HG03558 (cell line): ENCODE measurements at regions not wholly inside any gene's neighbourhood (a gene's known extent, or its start where the extent isn't known, plus 50 kb on each side); places are given as distances from the start of the nearest gene placed in this dataset.
"Not testable (repeated sequence)": the region's sequence is repeated elsewhere in the genome, so short reads cannot be mapped to it uniquely, and the experiment has no call there.

Experiments used
- ATAC-seq: cut with Tn5 transposase; IDR thresholded peaks from one replicate; pipeline ENCODE4 v1.9.1; 2021; ENCODE audit warnings: moderate number of reproducible peaks; ENCODE audit not compliant: unreplicated experiment; ENCODE audit errors: extremely low read depth

DNA sequence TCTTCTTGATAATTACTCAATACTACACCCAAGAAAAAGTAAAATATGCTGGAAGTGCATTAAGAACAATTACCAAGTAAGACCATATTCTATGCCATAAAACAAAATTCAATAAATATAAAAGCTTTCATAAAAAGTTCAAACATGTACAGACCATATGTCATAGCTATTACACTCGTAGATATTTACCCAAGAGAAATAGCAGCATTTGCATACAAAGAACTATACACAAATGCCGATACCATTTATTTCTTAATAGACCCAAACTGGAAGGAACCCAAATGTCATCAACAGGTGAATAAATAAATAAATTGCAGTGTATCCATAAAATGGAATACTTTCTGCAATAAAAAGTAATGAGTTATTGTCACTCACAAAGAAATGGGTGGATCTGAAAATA is 78.3 kb upstream of the SLC16A7 start:
- ATAC-seq: no peak

DNA sequence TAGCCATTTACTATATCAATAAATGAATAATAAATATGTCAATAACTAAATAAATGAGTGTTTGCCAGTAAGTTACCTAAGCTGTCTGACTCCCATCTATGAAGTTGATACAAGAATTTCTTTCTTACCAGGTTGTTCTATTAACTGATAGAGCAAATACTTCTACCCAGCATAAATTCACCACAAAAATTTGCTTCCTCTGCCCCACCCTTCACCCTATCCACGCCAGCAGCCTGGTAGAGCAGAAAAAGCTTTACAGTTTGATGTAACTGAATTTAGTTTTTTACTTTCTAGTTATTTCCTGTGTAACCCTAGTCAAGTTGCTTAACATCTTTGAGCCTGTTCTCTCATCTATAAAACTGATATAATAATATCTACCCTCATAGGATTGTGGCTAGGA is 94.9 kb upstream of the SLC16A7 start:
- ATAC-seq: no peak

GRCh38 chr12:59500335-59500734 is 95.5 kb upstream of the SLC16A7 start:
- no peak for ATAC-seq

DNA sequence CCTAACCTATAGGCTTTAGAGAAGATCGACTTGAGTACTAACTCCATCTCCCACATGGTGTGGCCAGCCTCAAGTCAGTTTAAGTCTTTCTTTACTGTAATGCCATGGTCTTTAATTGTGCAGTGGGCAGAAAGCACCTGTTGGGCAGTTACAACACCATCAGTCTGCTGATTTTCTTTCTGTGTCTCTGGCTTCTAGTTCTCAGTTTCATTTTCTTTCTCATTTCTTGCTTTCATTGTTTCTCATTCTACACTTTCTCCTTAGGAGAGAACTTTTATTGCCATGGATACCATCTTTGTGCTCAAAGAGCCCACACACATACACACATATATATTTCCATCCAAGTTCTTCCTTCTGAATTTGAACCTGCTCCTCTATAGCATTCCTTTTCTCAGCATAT is 96.1 kb upstream of the SLC16A7 start:
- ATAC-seq: peak; percentile 81

- no peak for ATAC-seq
Measured at GRCh38 chr12:59494617-59495016, 101.2 kb upstream of the SLC16A7 start.

GRCh38 chr12:59491877-59492276 is 104.0 kb upstream of the SLC16A7 start:
- no peak for ATAC-seq

DNA sequence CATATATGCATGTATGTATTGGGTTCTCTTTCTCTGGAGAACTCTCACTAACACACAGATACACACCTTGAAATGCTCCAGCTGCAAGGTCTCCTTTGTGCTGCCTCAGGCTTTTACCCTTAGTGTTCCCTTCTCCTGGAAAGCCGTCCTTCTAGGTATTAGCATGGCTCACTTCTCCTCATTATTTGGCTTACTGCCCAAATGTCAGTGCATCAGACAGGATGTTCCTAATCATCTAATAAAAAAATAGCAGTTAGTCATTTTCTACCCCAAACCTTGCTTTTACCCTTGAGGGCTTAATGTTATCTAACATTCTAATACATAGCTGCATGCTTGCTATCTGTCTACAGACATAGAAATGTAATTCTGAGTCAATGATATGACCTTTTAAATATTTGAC is 109.0 kb upstream of the SLC16A7 start:
- ATAC-seq: no peak

GRCh38 chr12:59484575-59484974 is 111.3 kb upstream of the SLC16A7 start:
- ATAC-seq: no peak

- not testable (repeated sequence) for ATAC-seq
Measured at GRCh38 chr12:59474236-59474635, 121.6 kb upstream of the SLC16A7 start.

DNA sequence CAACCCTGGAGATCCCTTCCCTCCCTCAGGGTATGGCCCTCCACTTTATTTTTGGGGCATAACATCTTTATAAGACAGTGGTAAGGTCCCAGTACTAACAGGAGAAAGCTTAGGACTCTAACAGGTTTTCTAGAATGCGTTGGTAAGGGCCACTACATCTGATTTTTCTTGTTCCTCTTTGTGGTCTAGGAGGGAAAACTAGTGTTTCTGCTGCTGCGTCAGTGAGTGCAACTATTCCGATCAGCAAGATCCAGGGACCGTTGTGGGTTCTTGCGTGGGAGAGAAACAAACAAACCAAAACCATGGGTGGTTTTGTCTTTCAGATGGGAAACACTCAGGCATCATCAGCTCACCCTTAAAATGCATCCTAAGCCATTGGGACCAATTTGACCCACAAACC is 123.6 kb upstream of the SLC16A7 start:
- no peak for ATAC-seq

DNA sequence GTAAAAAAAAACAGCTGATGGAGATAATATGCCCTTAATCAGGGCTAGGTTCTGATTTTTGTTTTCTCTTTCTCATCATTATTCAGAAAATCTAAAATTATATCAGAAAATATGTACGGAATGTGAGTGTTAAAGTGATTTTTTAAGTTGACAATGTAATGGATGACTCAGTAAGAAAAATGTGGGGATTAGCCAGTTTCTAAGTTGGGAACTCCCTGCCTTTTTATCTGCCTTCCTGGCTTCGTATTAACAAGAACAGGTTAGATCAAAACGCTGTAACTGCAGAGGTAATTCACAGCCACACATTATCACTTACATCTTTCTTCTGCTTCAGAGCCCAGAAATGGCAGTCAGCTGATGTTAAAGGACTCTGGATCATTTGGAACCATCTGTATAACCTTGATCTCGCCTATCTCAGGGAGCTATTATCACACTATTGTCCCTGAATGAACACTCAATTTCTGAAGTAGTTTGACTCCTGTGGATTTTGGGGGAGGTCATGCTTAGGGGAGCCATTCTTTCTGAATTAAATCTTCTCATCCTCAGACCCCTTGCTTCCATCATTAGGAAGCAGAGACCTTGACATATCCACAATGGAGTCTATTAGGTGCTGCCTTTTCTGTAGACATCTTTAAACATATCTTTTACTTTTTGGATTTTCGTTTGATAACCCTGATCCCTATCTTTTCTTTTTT is 135.7 kb upstream of the SLC16A7 start:
- ATAC-seq: no peak

DNA sequence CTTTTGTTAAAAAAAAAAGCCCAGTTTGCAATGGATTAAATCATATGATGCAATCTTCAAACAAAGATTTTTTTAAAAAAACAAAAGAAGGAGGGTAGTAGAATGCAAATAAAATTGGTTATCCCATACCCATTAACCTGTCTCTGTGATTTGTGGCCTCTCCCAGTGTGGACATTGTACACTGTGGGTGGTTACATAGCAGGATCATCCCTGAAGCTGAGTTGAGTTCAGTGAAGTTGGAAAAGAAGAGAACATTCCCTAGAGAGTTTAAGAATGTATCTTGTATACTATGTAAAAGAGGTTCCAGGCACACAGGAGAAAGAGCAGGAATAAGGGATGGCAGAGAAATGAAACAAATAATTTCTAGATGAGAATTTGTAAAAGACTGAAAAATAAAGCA is 142.4 kb upstream of the SLC16A7 start:
- ATAC-seq: no peak

DNA sequence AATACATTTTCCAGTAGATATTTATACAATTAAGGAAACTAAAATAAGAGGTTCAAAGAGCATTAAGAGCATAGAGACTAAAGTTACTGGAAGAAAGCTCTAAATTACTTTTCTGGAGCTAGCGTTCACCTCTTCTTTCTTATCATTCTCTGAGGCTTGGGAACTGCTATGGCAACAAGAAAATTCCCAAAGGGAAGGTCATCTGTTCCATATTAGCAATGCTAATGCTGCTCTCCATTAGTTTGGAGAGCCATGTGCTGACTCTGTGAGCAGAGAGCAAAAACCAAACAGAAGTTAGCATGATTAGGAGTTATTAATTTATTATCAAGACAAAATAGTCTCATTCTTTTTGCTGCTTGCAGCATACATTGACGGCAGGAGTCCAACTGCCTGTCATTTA is 143.1 kb upstream of the SLC16A7 start:
- no peak for ATAC-seq

DNA sequence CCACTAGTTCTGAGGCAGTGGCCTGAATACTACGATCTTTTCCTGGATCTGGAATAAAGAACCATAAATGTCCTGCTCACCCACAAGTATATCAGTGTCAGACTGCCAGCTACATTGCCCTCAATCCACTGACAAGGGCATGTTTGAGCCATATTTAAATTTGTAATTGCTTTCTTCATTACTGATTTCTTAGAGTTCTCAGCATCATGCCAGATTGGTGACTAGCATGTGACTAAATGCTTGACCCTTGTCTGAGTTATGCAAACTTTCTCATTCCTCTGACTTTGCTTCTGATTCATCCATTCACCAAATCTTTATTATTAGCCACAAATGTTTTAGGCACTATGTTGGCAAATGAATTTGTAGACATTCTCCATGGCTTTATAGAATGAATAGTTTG is 143.6 kb upstream of the SLC16A7 start:
- ATAC-seq: no peak

DNA sequence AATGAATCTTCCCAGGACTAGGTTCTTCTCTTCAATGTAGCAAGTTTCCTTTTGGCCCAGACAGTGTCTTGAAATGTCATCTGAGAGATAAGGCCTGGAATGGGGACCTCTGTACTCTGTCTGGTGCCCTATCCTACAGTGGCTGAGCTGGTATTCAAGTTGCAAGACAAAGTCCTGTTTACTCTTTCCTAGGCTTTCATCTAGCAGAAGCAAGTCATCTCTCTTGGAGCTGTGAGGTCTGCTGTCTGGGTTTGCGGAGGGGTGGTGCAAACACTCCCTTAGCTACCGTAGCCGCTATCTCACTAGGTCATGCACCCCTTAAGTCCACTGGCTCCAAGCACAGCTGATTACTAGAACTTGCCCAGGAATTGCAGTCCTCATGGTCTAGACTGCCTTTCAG is 149.7 kb upstream of the SLC16A7 start:
- ATAC-seq: no peak

- no peak for ATAC-seq
Measured at GRCh38 chr12:59444932-59445331, 150.9 kb upstream of the SLC16A7 start.

DNA sequence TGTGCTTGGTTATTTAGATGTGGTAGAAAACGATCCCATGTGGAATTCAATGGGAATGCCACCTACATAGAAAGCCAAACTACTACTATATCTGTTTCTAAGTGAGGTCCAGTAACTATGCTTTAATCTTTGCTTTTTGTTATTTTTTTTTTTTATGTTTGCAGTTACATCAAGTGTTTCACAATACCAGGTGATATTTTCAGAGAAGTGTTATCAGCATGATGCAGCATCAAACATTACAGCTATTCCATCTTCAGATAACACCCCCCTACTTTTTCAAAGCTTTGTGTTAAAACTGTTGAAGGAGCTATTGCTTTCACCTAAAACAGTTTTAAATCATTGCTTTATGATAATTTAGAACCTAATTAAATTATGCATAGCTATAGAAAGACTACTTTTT is 163.8 kb upstream of the SLC16A7 start:
- no peak for ATAC-seq

DNA sequence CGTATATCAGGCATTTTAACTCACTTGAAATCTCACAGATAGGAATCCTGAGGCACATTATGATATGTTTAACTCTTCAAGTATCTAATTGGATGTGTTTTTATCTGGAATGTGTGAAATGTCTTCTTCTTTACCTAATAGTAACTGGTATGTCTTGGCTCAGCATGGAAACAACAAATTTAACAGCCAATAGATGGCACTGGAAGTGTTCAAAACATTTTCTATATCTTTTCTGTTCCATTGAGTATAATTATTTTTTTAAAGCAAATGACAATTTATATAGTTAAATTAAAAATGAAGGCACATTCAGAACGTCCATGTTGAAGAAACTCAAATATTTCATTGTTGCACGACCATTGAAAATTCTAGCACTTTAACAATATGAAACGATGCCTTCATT is 164.6 kb upstream of the SLC16A7 start:
- ATAC-seq: no peak

DNA sequence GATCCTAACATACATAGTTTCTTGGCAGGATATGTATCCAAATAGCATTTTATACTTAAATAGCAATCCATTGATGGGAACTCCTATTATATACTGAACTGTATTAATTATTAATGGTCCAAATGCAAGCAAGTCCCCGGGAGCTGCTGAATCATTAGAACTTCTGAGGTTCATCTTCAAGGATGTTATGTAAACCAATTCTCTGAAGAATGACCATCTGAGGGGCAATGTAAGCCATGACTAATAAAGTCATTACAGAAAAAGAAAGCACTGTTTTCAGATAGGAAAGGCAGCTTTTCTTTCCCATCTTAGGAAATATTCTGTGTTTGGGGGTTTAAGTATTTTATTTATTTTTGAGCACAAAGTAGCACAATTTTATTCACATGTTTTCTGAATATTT is 166.1 kb upstream of the SLC16A7 start:
- ATAC-seq: no peak

- no peak for ATAC-seq
Measured at GRCh38 chr12:59425798-59426197, 170.0 kb upstream of the SLC16A7 start.

DNA sequence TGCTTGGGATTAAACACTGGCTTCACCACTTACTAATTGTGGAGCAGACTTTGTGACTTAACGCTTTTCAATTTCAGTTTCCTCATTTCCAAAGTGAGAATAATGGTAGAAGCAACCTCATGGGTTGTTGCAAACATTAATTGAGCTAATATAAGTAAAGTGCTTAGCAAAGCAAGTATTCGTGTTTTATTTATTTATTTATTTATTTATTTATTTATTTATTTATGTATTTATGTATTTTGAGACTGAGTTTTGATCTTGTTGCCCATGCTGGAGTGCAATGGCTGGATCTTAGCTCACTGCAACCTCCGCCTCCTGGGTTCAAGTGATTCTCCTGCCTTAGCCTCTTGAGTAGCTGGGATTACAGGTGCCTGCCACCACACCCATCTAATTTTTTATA is 171.2 kb upstream of the SLC16A7 start:
- not testable (repeated sequence) for ATAC-seq

DNA sequence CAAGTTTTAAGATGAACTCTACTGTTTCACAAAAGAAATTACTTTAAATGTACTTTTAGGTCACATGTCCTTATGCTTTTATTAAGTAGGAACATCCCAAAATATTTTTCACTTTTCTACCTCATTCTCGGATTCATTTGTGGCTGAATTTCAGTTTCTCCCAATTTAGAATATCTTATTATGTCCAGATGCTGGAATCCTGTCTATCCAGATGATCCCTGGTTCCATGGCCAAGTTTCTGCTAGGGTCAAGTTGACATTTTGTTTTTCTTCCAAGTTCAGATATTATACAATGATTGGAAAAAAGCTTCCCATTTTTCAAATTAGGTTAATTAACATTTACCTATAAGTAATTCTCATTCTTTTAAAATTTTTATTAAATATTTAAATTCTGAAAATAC is 181.8 kb upstream of the SLC16A7 start:
- ATAC-seq: no peak

- ATAC-seq: no peak
Measured at GRCh38 chr12:59408431-59408830, 187.4 kb upstream of the SLC16A7 start.
